ENCODE measurements at regions not wholly inside any gene's neighbourhood (a gene's known extent, or its start where the extent isn't known, plus 50 kb on each side); places are given as distances from the start of the nearest gene placed in this dataset.

DNA sequence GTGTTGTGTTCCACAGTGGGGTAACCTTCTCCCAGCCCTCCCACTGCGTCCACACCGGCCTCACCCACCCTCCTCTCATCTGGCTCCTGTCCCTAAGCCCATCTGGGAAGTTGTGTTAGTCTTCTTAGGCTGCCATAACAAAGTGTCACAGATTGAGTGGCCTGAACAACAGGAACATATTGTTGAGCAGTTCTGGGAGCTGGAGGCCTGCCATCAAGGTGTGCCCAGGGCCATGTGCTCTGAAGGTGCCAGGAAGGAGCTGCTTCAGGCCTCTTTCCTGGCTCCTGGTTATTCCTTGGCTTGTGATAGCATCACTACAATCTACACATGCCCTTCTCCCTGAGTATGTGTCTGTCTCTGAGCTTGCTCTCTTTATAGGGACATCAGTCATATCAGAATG lies 327.6 kb upstream of the COBL start:
- TF ChIP-seq POLR2A (IDR thresholded peaks at IDR 0.05) (no peak), EP300 (IDR thresholded peaks at IDR 0.05) (no peak)
- TF ChIP-seq, protein P1, sequence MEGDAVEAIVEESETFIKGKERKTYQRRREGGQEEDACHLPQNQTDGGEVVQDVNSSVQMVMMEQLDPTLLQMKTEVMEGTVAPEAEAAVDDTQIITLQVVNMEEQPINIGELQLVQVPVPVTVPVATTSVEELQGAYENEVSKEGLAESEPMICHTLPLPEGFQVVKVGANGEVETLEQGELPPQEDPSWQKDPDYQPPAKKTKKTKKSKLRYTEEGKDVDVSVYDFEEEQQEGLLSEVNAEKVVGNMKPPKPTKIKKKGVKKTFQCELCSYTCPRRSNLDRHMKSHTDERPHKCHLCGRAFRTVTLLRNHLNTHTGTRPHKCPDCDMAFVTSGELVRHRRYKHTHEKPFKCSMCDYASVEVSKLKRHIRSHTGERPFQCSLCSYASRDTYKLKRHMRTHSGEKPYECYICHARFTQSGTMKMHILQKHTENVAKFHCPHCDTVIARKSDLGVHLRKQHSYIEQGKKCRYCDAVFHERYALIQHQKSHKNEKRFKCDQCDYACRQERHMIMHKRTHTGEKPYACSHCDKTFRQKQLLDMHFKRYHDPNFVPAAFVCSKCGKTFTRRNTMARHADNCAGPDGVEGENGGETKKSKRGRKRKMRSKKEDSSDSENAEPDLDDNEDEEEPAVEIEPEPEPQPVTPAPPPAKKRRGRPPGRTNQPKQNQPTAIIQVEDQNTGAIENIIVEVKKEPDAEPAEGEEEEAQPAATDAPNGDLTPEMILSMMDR (IDR thresholded peaks at IDR 0.05) = no peak
